HUES64 (cell line): ENCODE measurements at regions not wholly inside any gene's neighbourhood (a gene's known extent, or its start where the extent isn't known, plus 50 kb on each side); places are given as distances from the start of the nearest gene placed in this dataset.

Source experiments
- H3K27ac ChIP-seq: 2 replicates; pipeline ENCODE4 v1.7.0; 2013; ENCODE audit warnings: low read depth, low read length, inconsistent platforms
- H3K27me3 ChIP-seq: 2 replicates; pipeline ENCODE4 v1.6.1; 2013; ENCODE audit warnings: mild to moderate bottlenecking, low read length; ENCODE audit not compliant: insufficient read depth
- H3K36me3 ChIP-seq: 2 replicates; pipeline ENCODE4 v1.6.1; 2013; ENCODE audit warnings: mild to moderate bottlenecking, low read length; ENCODE audit not compliant: insufficient read depth
- H3K4me1 ChIP-seq: 2 replicates; pipeline ENCODE4 v1.6.1; 2013; ENCODE audit warnings: mild to moderate bottlenecking, low read length, moderate library complexity; ENCODE audit not compliant: insufficient read depth
- H3K4me3 ChIP-seq: 2 replicates; pipeline ENCODE4 v1.5.1; 2013; ENCODE audit warnings: mild to moderate bottlenecking, low read length, moderate library complexity
- H3K9ac ChIP-seq: 2 replicates; pipeline ENCODE4 v1.6.1; 2013; ENCODE audit warnings: mild to moderate bottlenecking, low read depth, low read length
- H3K9me3 ChIP-seq: 2 replicates; pipeline ENCODE4 v1.6.1; 2013; ENCODE audit warnings: low read depth, low read length; ENCODE audit not compliant: insufficient read depth
- WGBS: fragments of 150-250, 120-280 bp; methylation state at CpG from one replicate; pipeline ENCODE4 v1.1.7; 2013; ENCODE audit warnings: missing lambda C conversion rate; 5-methylcytosine and 5-hydroxymethylcytosine counted together

DNA sequence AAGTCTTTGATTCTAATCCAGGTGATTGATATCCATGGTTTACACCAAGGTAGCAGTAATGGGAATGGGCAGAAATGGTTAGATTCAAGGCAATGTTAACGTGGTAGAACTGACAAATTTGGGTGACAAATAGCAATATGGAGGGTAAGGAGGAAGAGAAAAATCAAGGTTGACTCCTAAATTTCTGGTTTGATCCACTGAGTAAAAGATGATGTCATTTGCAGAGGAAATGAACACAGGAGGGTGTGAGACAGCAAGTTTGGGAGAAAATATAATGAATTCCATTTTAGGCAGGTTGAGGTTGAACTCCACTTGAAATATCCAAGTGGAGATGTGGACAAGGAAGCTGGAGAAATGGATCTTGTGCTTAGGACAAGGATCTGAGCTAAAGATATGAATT is 170.9 kb upstream of the CAMK1G start:
- Histone ChIP-seq H3K9me3 (no peaks in the 10 kb centered on the region), H3K4me1 (peaks cover 20% of the 10 kb centered on the region), H3K4me3 (no peak overlapping the region), H3K9ac (no peak overlapping the region), H3K36me3 (no peaks in the 10 kb centered on the region), H3K27me3 (peaks cover 5% of the 10 kb centered on the region; the same call in 1 of the 2 replicates), H3K27ac (no peak overlapping the region)
- 90% methylated on average over 1 of the region's 1 CpG for WGBS

DNA sequence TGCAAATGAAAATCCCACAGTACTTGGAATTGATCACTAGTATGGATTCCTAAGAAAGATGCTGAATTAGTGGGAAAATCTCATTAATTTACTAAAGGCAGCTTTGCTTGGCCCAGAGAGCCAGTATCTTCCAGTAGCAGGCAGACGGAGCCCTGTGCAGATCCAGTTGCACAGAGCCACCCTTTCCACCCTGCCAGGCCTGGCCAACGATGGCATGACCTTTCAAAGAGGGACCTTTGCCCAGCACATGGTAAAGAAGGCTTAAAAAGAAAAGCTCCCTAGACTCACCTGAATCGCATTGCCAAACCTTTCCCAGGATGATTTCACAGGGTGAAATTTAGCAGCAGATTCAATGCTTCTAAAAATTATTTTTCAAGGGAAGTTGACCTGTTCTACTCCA is 170.5 kb upstream of the CAMK1G start:
- H3K4me3 ChIP-seq = no peak overlapping the region
- no peak overlapping the region for H3K27ac ChIP-seq
- WGBS = 95% methylated on average over 3 of the region's 3 CpGs
- H3K36me3 ChIP-seq = no peaks in the 10 kb centered on the region
- peaks cover 5% of the 10 kb centered on the region; the same call in 1 of the 2 replicates for H3K27me3 ChIP-seq
- no peak overlapping the region for H3K9ac ChIP-seq
- H3K4me1 ChIP-seq = peaks cover 20% of the 10 kb centered on the region
- no peaks in the 10 kb centered on the region for H3K9me3 ChIP-seq

DNA sequence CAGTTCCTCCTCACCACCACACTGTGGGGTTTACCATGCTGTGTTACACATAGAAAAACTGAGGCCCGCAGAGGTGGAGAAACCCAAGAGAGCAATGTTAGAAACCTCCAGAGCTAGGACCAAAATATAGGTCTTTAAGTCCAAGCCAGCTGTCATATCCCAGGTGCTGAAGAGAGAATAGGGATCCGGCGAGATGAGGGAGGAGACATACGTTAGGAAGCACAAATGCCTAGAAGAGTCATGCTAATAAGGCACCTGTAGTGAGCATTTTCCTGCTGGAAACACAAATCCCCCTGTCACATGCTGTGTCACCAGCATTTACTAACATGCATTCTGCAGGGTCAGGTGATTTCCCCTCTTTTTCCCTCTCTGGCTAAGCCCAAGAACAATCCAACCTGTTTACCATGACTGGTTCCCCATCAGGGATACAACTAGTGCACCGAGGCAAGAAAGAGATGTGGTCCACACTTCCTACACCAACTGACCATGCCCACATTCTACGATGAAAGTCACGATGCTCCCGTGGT is 168.6 kb upstream of the CAMK1G start:
- Histone ChIP-seq H3K9me3 (no peaks in the 10 kb centered on the region), H3K4me3 (no peak overlapping the region), H3K27me3 (peaks cover 5% of the 10 kb centered on the region; the same call in 1 of the 2 replicates), H3K36me3 (no peaks in the 10 kb centered on the region), H3K9ac (no peak overlapping the region), H3K27ac (no peak overlapping the region), H3K4me1 (peaks cover 26% of the 10 kb centered on the region)
- 82% methylated on average over 8 of the region's 8 CpGs for WGBS

DNA sequence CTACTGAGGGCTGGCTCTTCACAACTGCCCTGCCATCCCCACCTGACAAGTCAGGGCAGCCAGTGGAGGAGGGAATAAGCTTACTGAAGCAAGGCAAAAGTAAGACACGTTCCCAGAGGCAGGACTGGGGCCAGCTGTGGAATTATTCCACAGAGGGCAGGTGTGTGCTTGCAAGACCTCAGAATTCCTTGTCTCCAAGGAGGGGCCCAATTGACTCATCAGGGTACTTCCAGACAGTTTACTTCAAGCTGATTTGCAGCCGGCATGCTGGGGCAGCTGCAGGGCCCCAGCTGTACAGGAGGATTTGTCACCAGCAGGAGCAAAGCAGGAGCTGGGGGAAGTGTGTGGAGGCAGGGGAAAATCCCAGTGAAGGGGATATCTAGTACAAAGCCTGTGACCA is 167.5 kb upstream of the CAMK1G start:
- peaks cover 5% of the 10 kb centered on the region; the same call in 1 of the 2 replicates for H3K27me3 ChIP-seq
- H3K27ac ChIP-seq = no peak overlapping the region
- H3K9ac ChIP-seq = no peak overlapping the region
- 71% methylated on average over 2 of the region's 2 CpGs for WGBS
- no peaks in the 10 kb centered on the region for H3K36me3 ChIP-seq
- no peak overlapping the region for H3K4me3 ChIP-seq
- H3K4me1 ChIP-seq = peaks cover 30% of the 10 kb centered on the region
- no peaks in the 10 kb centered on the region for H3K9me3 ChIP-seq

DNA sequence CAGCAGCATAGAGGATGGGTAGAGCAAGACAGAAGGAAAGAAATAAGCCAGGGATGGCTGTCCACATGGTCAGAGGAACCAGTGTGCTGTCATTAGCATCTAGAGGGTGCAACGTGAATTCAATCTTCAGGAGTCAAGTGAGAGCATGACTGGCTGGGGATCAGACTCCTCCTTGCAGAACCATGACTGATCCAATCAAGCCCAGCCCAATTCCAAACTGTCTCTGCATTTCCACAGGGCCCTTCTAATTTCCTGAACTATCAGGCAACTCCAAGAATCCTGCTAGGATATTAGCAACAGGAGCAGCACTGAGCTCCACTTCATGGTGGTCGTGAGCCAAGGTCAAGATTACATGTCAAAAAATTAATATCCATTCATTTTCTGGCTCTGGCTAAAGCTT is 166.8 kb upstream of the CAMK1G start:
- WGBS = 95% methylated on average over 2 of the region's 2 CpGs
- Histone ChIP-seq H3K27me3 (peaks cover 5% of the 10 kb centered on the region; the same call in 1 of the 2 replicates), H3K27ac (no peak overlapping the region)

DNA sequence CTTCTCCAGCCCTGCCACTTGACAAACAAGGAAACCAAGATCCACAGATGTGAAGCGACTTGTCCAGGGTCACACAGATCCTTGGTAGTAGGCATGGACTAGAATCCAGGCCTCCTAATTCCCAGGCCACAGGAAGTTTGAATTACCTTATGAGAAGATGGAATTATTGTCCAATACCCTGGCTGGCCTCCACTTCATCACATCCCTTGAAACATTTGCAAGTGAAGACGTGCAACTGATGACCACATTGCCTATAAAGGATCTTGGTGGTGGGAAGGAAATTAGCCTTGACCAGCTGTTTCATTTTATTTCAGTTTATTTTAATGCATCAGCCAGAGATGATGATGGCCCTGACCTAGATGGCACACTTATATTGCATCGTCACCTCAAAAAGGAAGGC is 165.8 kb upstream of the CAMK1G start:
- Histone ChIP-seq H3K9ac (no peak overlapping the region), H3K4me3 (no peak overlapping the region), H3K9me3 (no peaks in the 10 kb centered on the region), H3K27me3 (peaks cover 5% of the 10 kb centered on the region; the same call in 1 of the 2 replicates), H3K27ac (no peak overlapping the region), H3K36me3 (no peaks in the 10 kb centered on the region), H3K4me1 (peaks cover 32% of the 10 kb centered on the region)
- 100% methylated on average over 2 of the region's 3 CpGs for WGBS

More for the DNA sequence above, 166.8 kb upstream of the CAMK1G start:
- Histone ChIP-seq H3K4me3 (no peak overlapping the region), H3K4me1 (peaks cover 30% of the 10 kb centered on the region), H3K36me3 (no peaks in the 10 kb centered on the region), H3K9ac (no peak overlapping the region), H3K9me3 (no peaks in the 10 kb centered on the region)

DNA sequence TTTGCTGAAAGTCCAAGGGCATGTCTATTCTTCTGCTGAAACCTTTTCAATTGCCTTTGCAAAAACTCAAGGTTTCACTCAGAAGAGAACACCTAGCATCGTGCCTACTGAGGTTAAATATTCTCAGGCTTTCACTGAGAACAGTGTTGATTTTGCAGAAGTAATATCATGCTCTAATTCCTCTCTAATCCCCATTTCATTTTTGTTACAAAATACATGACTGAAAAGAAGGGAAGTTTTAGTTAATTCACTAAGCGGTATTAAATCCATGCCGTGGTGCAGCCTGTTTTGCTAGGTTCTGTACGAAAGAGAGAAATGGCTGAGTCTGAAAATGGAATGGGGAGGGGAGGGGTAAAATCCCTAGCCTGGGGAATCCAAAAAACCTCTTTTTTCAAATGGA is 163.2 kb upstream of the CAMK1G start:
- no peak overlapping the region for H3K4me3 ChIP-seq
- WGBS = 92% methylated on average over 4 of the region's 4 CpGs
- H3K36me3 ChIP-seq = no peaks in the 10 kb centered on the region
- H3K9me3 ChIP-seq = no peaks in the 10 kb centered on the region
- H3K9ac ChIP-seq = no peak overlapping the region; the same call in 1 of the 2 replicates
- H3K4me1 ChIP-seq = peaks cover 29% of the 10 kb centered on the region
- no peaks in the 10 kb centered on the region; the same call in 1 of the 2 replicates for H3K27me3 ChIP-seq
- H3K27ac ChIP-seq = no peak overlapping the region

DNA sequence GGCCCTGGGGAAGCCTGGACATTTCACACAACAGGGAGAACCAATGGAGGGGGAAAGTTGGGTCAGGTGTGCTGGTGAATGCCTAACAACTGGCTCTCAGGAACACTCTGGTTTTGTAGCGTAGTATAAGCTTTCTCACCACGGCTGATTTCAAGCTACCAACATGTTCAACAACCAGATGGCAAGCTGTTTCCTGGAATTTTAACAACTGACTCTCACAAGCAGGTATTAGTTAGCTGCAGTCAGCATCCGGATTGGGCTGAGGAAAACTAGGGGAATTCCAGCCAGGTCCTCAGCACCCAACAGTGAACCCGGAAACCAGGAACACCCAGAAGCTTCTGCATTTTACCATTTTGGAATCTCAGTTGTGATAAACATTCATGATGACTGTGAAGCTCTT is 162.3 kb upstream of the CAMK1G start:
- H3K36me3 ChIP-seq = no peaks in the 10 kb centered on the region
- H3K9me3 ChIP-seq = no peaks in the 10 kb centered on the region
- H3K27ac ChIP-seq = no peak overlapping the region
- H3K9ac ChIP-seq = no peak overlapping the region
- H3K4me3 ChIP-seq = no peak overlapping the region
- peaks cover 29% of the 10 kb centered on the region for H3K4me1 ChIP-seq
- 74% methylated on average over 4 of the region's 4 CpGs for WGBS
- H3K27me3 ChIP-seq = no peaks in the 10 kb centered on the region

DNA sequence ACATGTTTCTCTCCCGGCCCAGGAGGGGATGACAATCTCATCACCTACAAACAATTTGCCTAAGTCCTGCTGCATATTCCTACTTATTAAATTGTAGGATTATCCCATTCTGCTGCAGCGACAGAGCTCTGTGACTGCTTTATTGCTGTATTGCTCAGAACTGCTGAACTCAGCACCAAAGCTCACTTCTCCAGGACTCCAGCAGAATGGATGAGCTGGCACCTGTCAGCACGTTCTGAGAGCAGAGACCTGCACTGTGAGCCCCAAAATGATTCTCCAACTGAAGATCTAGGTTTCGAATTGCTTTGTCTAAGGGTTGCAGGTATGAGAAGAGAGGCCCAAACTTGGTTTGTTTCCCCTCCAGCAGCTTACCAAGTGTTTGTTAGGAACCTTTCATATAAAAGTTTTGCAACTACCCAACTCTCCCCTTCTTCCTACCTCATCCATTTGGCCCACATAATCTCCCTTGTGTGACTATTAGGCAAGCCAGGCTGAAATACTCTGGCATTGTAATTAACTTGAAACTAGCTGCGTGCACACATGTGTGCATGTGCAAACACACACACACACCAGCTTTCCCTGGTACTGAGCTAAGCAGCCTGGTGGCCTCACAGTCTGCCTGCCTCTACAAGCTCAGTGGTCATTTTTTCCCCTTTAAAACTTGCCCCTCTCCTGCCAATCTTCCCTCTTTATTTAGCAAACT is 161.4 kb upstream of the CAMK1G start:
- Histone ChIP-seq H3K27ac (no peak overlapping the region), H3K4me1 (peaks cover 32% of the 10 kb centered on the region), H3K4me3 (no peak overlapping the region), H3K9me3 (no peaks in the 10 kb centered on the region), H3K9ac (no peak overlapping the region), H3K27me3 (no peaks in the 10 kb centered on the region), H3K36me3 (no peaks in the 10 kb centered on the region)
- WGBS = 85% methylated on average over 5 of the region's 5 CpGs

DNA sequence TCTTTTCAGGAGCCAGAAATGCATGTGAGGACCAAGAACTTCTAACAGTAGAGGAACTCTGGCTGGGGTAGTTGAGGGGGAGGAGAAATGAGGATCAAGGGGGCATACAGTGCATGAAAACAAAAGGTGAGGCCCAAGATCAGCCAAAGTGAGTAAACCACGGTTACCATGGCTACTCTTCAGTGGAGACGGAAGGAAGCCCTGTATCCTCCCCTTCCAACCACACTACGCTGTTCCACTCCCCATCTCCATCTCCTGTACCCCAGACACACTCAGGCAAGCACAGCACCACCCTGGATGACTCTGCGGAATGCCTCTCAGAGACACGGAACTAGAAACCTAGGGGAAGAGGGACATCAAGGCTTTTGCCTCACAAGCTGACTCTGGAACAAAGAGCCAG is 157.6 kb upstream of the CAMK1G start:
- Histone ChIP-seq H3K9ac (no peak overlapping the region), H3K36me3 (peaks cover 7% of the 10 kb centered on the region), H3K27me3 (no peaks in the 10 kb centered on the region), H3K27ac (no peak overlapping the region), H3K4me3 (no peak overlapping the region), H3K9me3 (no peaks in the 10 kb centered on the region), H3K4me1 (peaks cover 57% of the 10 kb centered on the region)
- WGBS = 92% methylated on average over 5 of the region's 5 CpGs

DNA sequence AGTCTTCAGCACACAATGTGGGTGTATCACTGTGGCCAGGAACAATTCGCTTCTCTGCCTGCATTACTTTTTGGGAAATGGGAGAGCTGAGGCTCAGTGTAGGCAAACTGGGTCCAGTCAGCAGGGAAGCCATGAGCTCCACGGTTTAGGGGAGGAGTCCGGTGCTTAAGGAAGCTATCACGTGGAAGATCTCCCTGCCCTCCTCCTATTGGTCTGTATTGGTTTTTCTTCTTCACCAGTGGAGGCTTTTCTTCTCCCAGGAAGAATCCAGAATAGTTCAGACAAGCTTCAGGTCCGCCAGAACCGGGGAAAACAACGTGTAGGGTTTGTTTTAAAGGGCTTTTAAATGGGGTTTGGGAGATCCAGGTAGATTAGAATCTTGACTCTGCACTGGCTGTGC is 156.2 kb upstream of the CAMK1G start:
- Histone ChIP-seq H3K9ac (no peak overlapping the region), H3K36me3 (peaks cover 18% of the 10 kb centered on the region), H3K9me3 (no peaks in the 10 kb centered on the region), H3K4me3 (no peak overlapping the region), H3K4me1 (peaks cover 56% of the 10 kb centered on the region), H3K27me3 (no peaks in the 10 kb centered on the region), H3K27ac (no peak overlapping the region)
- 66% methylated on average over 7 of the region's 7 CpGs for WGBS
